GM23248 (cell line): ENCODE measurements at regions not wholly inside any gene's neighbourhood (a gene's known extent, or its start where the extent isn't known, plus 50 kb on each side); places are given as distances from the start of the nearest gene placed in this dataset.

ENCODE experiments used
- DNase-seq: peaks from one replicate; pipeline ENCODE4 v3.0.0-alpha.2; 2015
- H2AFZ ChIP-seq: fragments of 200-600 bp; sonication (generic); 2 replicates; pipeline ENCODE4 v1.6.1; 2016; ENCODE audit warnings: antibody characterized with exemption
- H3F3A ChIP-seq: fragments of 200-600 bp; sonication (generic); 2 replicates; pipeline ENCODE4 v1.6.1; 2016; ENCODE audit warnings: mild to moderate bottlenecking, antibody characterized with exemption, mixed run types; ENCODE audit not compliant: insufficient read depth
- H3K27ac ChIP-seq: fragments of 200-600 bp; sonication (generic); 2 replicates; pipeline ENCODE4 v1.5.1; 2016; ENCODE audit warnings: mild to moderate bottlenecking
- H3K27me3 ChIP-seq: fragments of 200-600 bp; sonication (generic); replicated peaks from 2 replicates; pipeline ENCODE4 v1.6.1; 2016; ENCODE audit warnings: mild to moderate bottlenecking; ENCODE audit not compliant: insufficient read depth
- H3K36me3 ChIP-seq: fragments of 200-600 bp; sonication (generic); 2 replicates; pipeline ENCODE4 v1.6.1; 2016; ENCODE audit warnings: low read depth, mild to moderate bottlenecking
- H3K4me1 ChIP-seq: fragments of 200-600 bp; sonication (generic); 2 replicates; pipeline ENCODE4 v1.6.1; 2016; ENCODE audit warnings: mild to moderate bottlenecking; ENCODE audit not compliant: insufficient read depth
- H3K4me2 ChIP-seq: fragments of 200-600 bp; sonication (generic); one replicate; pipeline ENCODE4 v1.6.1; 2016; ENCODE audit warnings: mild to moderate bottlenecking; ENCODE audit not compliant: unreplicated experiment
- H3K4me3 ChIP-seq: fragments of 200-600 bp; sonication (generic); 2 replicates; pipeline ENCODE4 v1.5.1; 2016; ENCODE audit warnings: mild to moderate bottlenecking
- H3K79me2 ChIP-seq: fragments of 200-600 bp; sonication (generic); 2 replicates; pipeline ENCODE4 v1.6.1; 2016; ENCODE audit warnings: mild to moderate bottlenecking; ENCODE audit not compliant: insufficient read depth
- H3K9ac ChIP-seq: fragments of 200-600 bp; sonication (generic); 2 replicates; pipeline ENCODE4 v1.6.1; 2016; ENCODE audit warnings: mild to moderate bottlenecking
- H3K9me2 ChIP-seq: fragments of 200-600 bp; sonication (generic); 2 replicates; pipeline ENCODE4 v1.6.1; 2016; ENCODE audit warnings: mixed run types, mild to moderate bottlenecking, moderate library complexity; ENCODE audit not compliant: insufficient read depth
- H3K9me3 ChIP-seq: fragments of 200-600 bp; sonication (generic); one replicate; pipeline ENCODE4 v1.6.1; 2017; ENCODE audit warnings: low read depth
- H4K20me1 ChIP-seq: fragments of 200-600 bp; sonication (generic); 2 replicates; pipeline ENCODE4 v1.6.0; 2016; ENCODE audit not compliant: insufficient read depth
- EZH2 ChIP-seq: fragments of 200-600 bp; sonication (generic); IDR thresholded peaks from 2 replicates; pipeline ENCODE4 v1.6.1; 2018; ENCODE audit warnings: antibody characterized with exemption, mild to moderate bottlenecking; ENCODE audit not compliant: insufficient read depth, poor library complexity, severe bottlenecking
- EZH2phosphoT487 ChIP-seq: fragments of 200-600 bp; sonication (generic); IDR thresholded peaks from 2 replicates; pipeline ENCODE4 v1.6.1; 2018; ENCODE audit warnings: antibody characterized with exemption, moderate library complexity, mild to moderate bottlenecking, low read depth; ENCODE audit not compliant: insufficient read depth
- WGBS, 2 experiments: methylation state at CpG; one replicate each; pipeline ENCODE4 v1.1.6; 2015 to 2017; ENCODE audit warnings: low lambda C conversion rate in 2 of 2, low coverage in 1 of 2; ENCODE audit errors: missing lambda C conversion rate in 2 of 2; 5-methylcytosine and 5-hydroxymethylcytosine counted together
- in situ Hi-C: fragments of 300-500 bp; cut with MboI; formaldehyde crosslinking; loops from 2 replicates; pipeline ENCODE4 v1.15.0; 2020

GRCh38 chr2:145728511-145728910, 1208.6 kb upstream of the ZEB2 start:
- DNase-seq, result no peak
- in situ Hi-C loops, result no loop called here
- Histone ChIP-seq H3K9me2 (no peaks in the 10 kb centered on the region), H3K27ac (no peak overlapping the region), H3K79me2 (no peaks in the 10 kb centered on the region), H3K4me1 (peaks cover 7% of the 10 kb centered on the region), H3K9ac (no peak overlapping the region), H3K36me3 (no peaks in the 10 kb centered on the region; the same call in 1 of the 2 replicates), H3K9me3 (no peaks in the 10 kb centered on the region), H3F3A (no peaks in the 10 kb centered on the region), H2AFZ (no peak overlapping the region), H3K4me3 (no peak overlapping the region), H3K27me3 (no peaks in the 10 kb centered on the region), H4K20me1 (no peaks in the 10 kb centered on the region), H3K4me2 (no peak overlapping the region)
- WGBS, 2 experiments, result 89 to 90% methylated on average over 1 of the region's 1 CpG
- TF ChIP-seq EZH2phosphoT487 (no peak), EZH2 (no peak)

GRCh38 chr2:145725876-145726275, 1206.0 kb upstream of the ZEB2 start:
- 79 to 90% methylated on average over 3 of the region's 3 CpGs for WGBS, 2 experiments
- no peak overlapping the region for H3K4me3 ChIP-seq
- H4K20me1 ChIP-seq, result no peaks in the 10 kb centered on the region
- H3K27me3 ChIP-seq, result no peaks in the 10 kb centered on the region
- no peaks in the 10 kb centered on the region for H3F3A ChIP-seq
- DNase-seq, result no peak
- TF ChIP-seq EZH2 (no peak), EZH2phosphoT487 (no peak)
- H3K4me2 ChIP-seq, result no peak overlapping the region
- no peak overlapping the region for H2AFZ ChIP-seq
- peaks cover 7% of the 10 kb centered on the region for H3K4me1 ChIP-seq
- H3K79me2 ChIP-seq, result no peaks in the 10 kb centered on the region
- H3K9ac ChIP-seq, result no peak overlapping the region
- H3K36me3 ChIP-seq, result no peaks in the 10 kb centered on the region
- no peaks in the 10 kb centered on the region for H3K9me3 ChIP-seq
- no peak overlapping the region for H3K27ac ChIP-seq
- H3K9me2 ChIP-seq, result no peaks in the 10 kb centered on the region
- in situ Hi-C loops, result no loop called here

- TF ChIP-seq EZH2phosphoT487 (no peak), EZH2 (no peak)
Observed at GRCh38 chr2:145724311-145724898, 1204.5 kb upstream of the ZEB2 start.

DNA sequence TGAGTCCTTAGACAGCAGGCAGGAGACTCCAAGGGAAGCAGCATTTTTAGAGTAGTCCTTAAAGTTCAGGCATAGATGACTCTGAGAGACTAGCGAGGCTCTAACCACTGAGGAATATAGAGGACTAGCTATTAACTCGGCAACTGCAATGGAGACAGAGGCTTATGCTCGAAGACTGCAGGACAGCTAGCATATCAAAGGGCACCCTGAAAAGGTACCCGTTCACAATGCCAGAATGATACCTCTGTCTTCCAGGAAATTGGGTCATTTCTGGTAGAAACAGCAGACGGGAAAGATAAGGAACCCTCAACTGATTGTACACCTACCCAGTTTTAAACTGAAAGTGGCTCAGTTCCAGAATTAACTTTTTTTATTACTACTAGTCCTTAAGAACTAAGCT, 1204.0 kb upstream of the ZEB2 start:
- no peak overlapping the region; the same call in 1 of the 2 replicates for H2AFZ ChIP-seq
- H3K36me3 ChIP-seq, result no peaks in the 10 kb centered on the region
- H3K9me2 ChIP-seq, result no peaks in the 10 kb centered on the region
- no peak overlapping the region for H3K27ac ChIP-seq
- no peak overlapping the region for H3K4me3 ChIP-seq
- H3K9me3 ChIP-seq, result no peaks in the 10 kb centered on the region
- H4K20me1 ChIP-seq, result no peaks in the 10 kb centered on the region
- in situ Hi-C loops, result no loop called here
- H3K27me3 ChIP-seq, result no peaks in the 10 kb centered on the region
- DNase-seq, result no peak
- peaks cover 7% of the 10 kb centered on the region for H3K4me1 ChIP-seq
- H3F3A ChIP-seq, result no peaks in the 10 kb centered on the region
- H3K79me2 ChIP-seq, result no peaks in the 10 kb centered on the region
- 92% methylated on average over 5 of the region's 5 CpGs for WGBS, 2 experiments
- H3K4me2 ChIP-seq, result no peak overlapping the region
- H3K9ac ChIP-seq, result no peak overlapping the region
- TF ChIP-seq EZH2phosphoT487, result no peak
- no peak for TF ChIP-seq EZH2

More at GRCh38 chr2:145724311-145724898, 1204.5 kb upstream of the ZEB2 start:
- Histone ChIP-seq H3K9me2 (no peaks in the 10 kb centered on the region), H3F3A (no peaks in the 10 kb centered on the region), H2AFZ (no peak overlapping the region), H3K27ac (no peak overlapping the region), H3K36me3 (no peaks in the 10 kb centered on the region), H3K9ac (no peak overlapping the region), H3K79me2 (no peaks in the 10 kb centered on the region), H3K4me2 (no peak overlapping the region), H3K4me3 (no peak overlapping the region), H3K27me3 (no peaks in the 10 kb centered on the region), H3K4me1 (peaks cover 7% of the 10 kb centered on the region), H4K20me1 (no peaks in the 10 kb centered on the region), H3K9me3 (no peaks in the 10 kb centered on the region)
- WGBS, 2 experiments, result 30 to 31% methylated on average over 1 of the region's 1 CpG
- in situ Hi-C loops, result no loop called here
- peak; percentile 44 for DNase-seq
